Smooth muscle cell (in vitro differentiated cells): ENCODE measurements at regions not wholly inside any gene's neighbourhood (a gene's known extent, or its start where the extent isn't known, plus 50 kb on each side); places are given as distances from the start of the nearest gene placed in this dataset.
A peak's percentile ranks its signal among the peaks of the same experiment; 100 is the strongest.

ENCODE experiments used
- DNase-seq: peaks from one replicate; lab custom pipeline; 2025; ENCODE audit not compliant: unreplicated experiment; lab: John Stamatoyannopoulos, UW
- H2AFZ ChIP-seq: fragments of 200-600 bp; sonication (generic); 2 replicates; pipeline ENCODE4 v1.6.0; 2016; ENCODE audit warnings: antibody characterized with exemption, low read depth, mild to moderate bottlenecking
- H3F3A ChIP-seq: fragments of 200-600 bp; sonication (generic); 2 replicates; pipeline ENCODE4 v1.6.0; 2017; ENCODE audit warnings: antibody characterized with exemption, low read depth
- H3K27ac ChIP-seq: fragments of 200-600 bp; sonication (generic); 2 replicates; pipeline ENCODE4 v1.5.1; 2016; ENCODE audit warnings: low read depth, mild to moderate bottlenecking
- H3K27me3 ChIP-seq: fragments of 200-600 bp; sonication (generic); 2 replicates; pipeline ENCODE4 v1.6.1; 2016; ENCODE audit warnings: low read depth, mild to moderate bottlenecking
- H3K36me3 ChIP-seq: fragments of 200-600 bp; sonication (generic); 2 replicates; pipeline ENCODE4 v1.5.1; 2016; ENCODE audit warnings: low read depth
- H3K4me1 ChIP-seq: fragments of 200-600 bp; sonication (generic); 2 replicates; pipeline ENCODE4 v1.5.1; 2016; ENCODE audit warnings: low read depth
- H3K4me2 ChIP-seq: fragments of 200-600 bp; sonication (generic); 2 replicates; pipeline ENCODE4 v1.6.0; 2016; ENCODE audit warnings: mild to moderate bottlenecking
- H3K4me3 ChIP-seq: fragments of 200-600 bp; sonication (generic); 2 replicates; pipeline ENCODE4 v1.5.1; 2016; ENCODE audit warnings: mild to moderate bottlenecking
- H3K79me2 ChIP-seq: fragments of 200-600 bp; sonication (generic); 2 replicates; pipeline ENCODE4 v1.6.0; 2016; ENCODE audit warnings: low read depth, mild to moderate bottlenecking
- H3K9ac ChIP-seq: fragments of 200-600 bp; sonication (generic); 2 replicates; pipeline ENCODE4 v1.6.0; 2016; ENCODE audit warnings: low read depth
- H3K9me3 ChIP-seq: fragments of 200-600 bp; sonication (generic); replicated peaks from 2 replicates; pipeline ENCODE4 v1.5.1; 2016; ENCODE audit warnings: low read depth
- H4K20me1 ChIP-seq: fragments of 200-600 bp; sonication (generic); 2 replicates; pipeline ENCODE4 v1.6.0; 2016; ENCODE audit warnings: low read depth
- CTCF ChIP-seq: fragments of 200-600 bp; sonication (generic); IDR thresholded peaks from 2 replicates; pipeline ENCODE4 v1.5.1; 2017; ENCODE audit warnings: borderline replicate concordance, mild to moderate bottlenecking, antibody characterized with exemption; ENCODE audit not compliant: insufficient read depth, poor library complexity, severe bottlenecking
- WGBS: methylation state at CpG from one replicate; pipeline ENCODE4 v1.1.7; 2016; ENCODE audit warnings: low lambda C conversion rate; 5-methylcytosine and 5-hydroxymethylcytosine counted together

- no peak overlapping the region for H3K27ac ChIP-seq
- no peaks in the 10 kb centered on the region for H3K9me3 ChIP-seq
- no peaks in the 10 kb centered on the region for H4K20me1 ChIP-seq
- H3K4me2 ChIP-seq = peak overlapping the region; percentile 80
- H3K27me3 ChIP-seq = peaks cover 37% of the 10 kb centered on the region
- H3K4me1 ChIP-seq = peaks cover 11% of the 10 kb centered on the region
- no peaks in the 10 kb centered on the region for H3K79me2 ChIP-seq
- no peaks in the 10 kb centered on the region for H3F3A ChIP-seq
- peak; percentile 86 for TF ChIP-seq CTCF
- peak overlapping the region; percentile 29 for H3K4me3 ChIP-seq
- no peaks in the 10 kb centered on the region for H3K36me3 ChIP-seq
- DNase-seq = peak; percentile 37
- H2AFZ ChIP-seq = no peak overlapping the region
- WGBS = 20% methylated on average over 24 of the region's 24 CpGs
- H3K9ac ChIP-seq = no peak overlapping the region
Observed at GRCh38 chr12:4857472-4858291, 52.0 kb upstream of the KCNA1 start.

GRCh38 chr12:4858386-4858785 is 51.3 kb upstream of the KCNA1 start:
- H4K20me1 ChIP-seq = no peaks in the 10 kb centered on the region
- peaks cover 11% of the 10 kb centered on the region for H3K4me1 ChIP-seq
- H2AFZ ChIP-seq = no peak overlapping the region
- no peak overlapping the region for H3K9ac ChIP-seq
- no peaks in the 10 kb centered on the region for H3K79me2 ChIP-seq
- no peaks in the 10 kb centered on the region for H3K36me3 ChIP-seq
- H3K9me3 ChIP-seq = no peaks in the 10 kb centered on the region
- H3K27me3 ChIP-seq = peaks cover 44% of the 10 kb centered on the region
- WGBS = 10% methylated on average over 9 of the region's 9 CpGs
- DNase-seq = no peak
- TF ChIP-seq CTCF = no peak
- H3K4me2 ChIP-seq = peak overlapping the region; percentile 80
- H3K27ac ChIP-seq = no peak overlapping the region
- no peaks in the 10 kb centered on the region for H3F3A ChIP-seq
- H3K4me3 ChIP-seq = no peak overlapping the region

- Histone ChIP-seq H3K4me2 (no peak overlapping the region), H2AFZ (no peak overlapping the region), H3K4me3 (no peak overlapping the region), H3K36me3 (no peaks in the 10 kb centered on the region), H4K20me1 (no peaks in the 10 kb centered on the region), H3K9me3 (no peaks in the 10 kb centered on the region), H3K27ac (no peak overlapping the region), H3F3A (no peaks in the 10 kb centered on the region), H3K4me1 (peaks cover 11% of the 10 kb centered on the region), H3K9ac (no peak overlapping the region), H3K27me3 (peaks cover 57% of the 10 kb centered on the region), H3K79me2 (no peaks in the 10 kb centered on the region)
- DNase-seq = no peak
- TF ChIP-seq CTCF = no peak
- 80% methylated on average over 8 of the region's 8 CpGs for WGBS
Observed at GRCh38 chr12:4859478-4860210, 50.1 kb upstream of the KCNA1 start.
